ENCODE measurements at regions not wholly inside any gene's neighbourhood (a gene's known extent, or its start where the extent isn't known, plus 50 kb on each side); places are given as distances from the start of the nearest gene placed in this dataset.
"Not testable (repeated sequence)": the region's sequence is repeated elsewhere in the genome, so short reads cannot be mapped to it uniquely, and the experiment has no call there.

DNA sequence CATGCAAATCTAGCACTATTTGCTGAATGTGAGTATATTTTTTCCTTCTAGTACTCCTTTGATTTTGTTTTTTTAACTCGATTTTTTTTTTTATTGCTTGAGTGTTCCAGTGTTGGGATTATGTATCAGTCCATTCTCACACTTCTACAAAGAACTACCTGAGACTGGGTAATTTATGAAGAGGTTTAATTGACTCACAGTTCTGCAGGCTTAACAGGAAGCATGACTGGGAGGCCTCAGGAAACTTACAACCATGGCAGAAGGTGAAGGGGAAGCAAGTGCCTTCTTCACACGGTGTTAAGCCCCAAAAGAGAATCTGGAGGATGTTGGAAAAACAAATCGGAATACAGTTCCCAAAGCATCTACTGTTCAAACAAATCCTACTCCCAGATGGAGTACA, 69.1 kb downstream of the ZNF518B start:
- H3K9me3 ChIP-seq (ENCODE audit: control insufficient read depth, low read length); H3K4me1 ChIP-seq (ENCODE audit: control insufficient read depth, insufficient read depth, low read length); DNase-seq (ENCODE audit: low read depth); H3K27me3 ChIP-seq (replicated peaks; ENCODE audit: control insufficient read depth, insufficient read depth, low read length); H3K36me3 ChIP-seq (ENCODE audit: control insufficient read depth, insufficient read depth, low read length, severe bottlenecking); H3K4me3 ChIP-seq (ENCODE audit: low read length); H3K9ac ChIP-seq (ENCODE audit: low read length): not testable (repeated sequence)

DNA sequence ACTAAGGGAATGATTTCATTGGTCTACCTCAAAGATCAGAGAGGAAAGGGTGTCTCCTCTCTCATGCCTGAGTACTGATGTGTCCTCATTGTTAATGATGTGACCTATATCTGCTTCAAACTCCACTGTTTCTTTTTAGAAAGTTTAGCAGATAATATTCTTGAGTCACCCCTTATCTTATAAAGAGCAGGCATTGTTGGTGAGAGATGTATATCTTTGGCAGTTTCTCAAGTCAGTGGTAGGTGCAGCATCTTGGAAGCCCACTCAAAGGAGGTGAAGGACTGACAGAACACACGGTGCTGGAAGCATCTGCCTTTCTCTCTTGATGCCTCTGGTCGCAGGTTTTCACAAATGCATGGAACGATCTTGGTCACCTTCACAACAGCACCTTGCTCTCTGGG, 71.2 kb downstream of the ZNF518B start:
- no peak for DNase-seq (ENCODE audit: low read depth)
- no peaks in the 10 kb centered on the region for H3K4me1 ChIP-seq (ENCODE audit: control insufficient read depth, insufficient read depth, low read length)

DNA sequence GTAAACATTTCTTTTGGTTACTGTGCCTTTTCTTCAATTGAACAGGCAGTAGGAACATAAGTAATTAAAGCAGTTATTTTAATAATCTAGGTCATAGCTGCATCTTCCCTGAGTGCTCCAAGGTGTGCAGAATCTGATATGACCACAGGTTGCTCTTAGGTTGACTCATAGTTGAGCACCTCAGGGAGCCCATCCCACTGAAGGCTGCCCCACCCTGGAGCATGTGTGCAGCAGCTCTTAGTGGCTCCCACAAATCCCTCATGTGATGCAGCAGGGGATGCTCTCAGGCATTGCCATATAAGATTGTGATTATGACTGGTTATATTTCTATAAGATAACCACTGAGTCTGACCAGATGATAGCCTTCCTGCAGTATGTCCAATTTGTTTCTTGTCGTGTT, 72.3 kb downstream of the ZNF518B start:
- no peak for DNase-seq (ENCODE audit: low read depth)
- Histone ChIP-seq H3K4me1 (ENCODE audit: control insufficient read depth, insufficient read depth, low read length) (no peaks in the 10 kb centered on the region), H3K9me3 (ENCODE audit: control insufficient read depth, low read length) (no peaks in the 10 kb centered on the region), H3K9ac (ENCODE audit: low read length) (no peak overlapping the region), H3K27me3 (replicated peaks; ENCODE audit: control insufficient read depth, insufficient read depth, low read length) (peaks cover 6% of the 10 kb centered on the region), H3K4me3 (ENCODE audit: low read length) (no peak overlapping the region), H3K36me3 (ENCODE audit: control insufficient read depth, insufficient read depth, low read length, severe bottlenecking) (no peaks in the 10 kb centered on the region)

More for the DNA sequence above, 71.2 kb downstream of the ZNF518B start:
- no peak overlapping the region for H3K4me3 ChIP-seq (ENCODE audit: low read length)
- H3K27me3 ChIP-seq (replicated peaks; ENCODE audit: control insufficient read depth, insufficient read depth, low read length) = peaks cover 6% of the 10 kb centered on the region
- no peak overlapping the region for H3K9ac ChIP-seq (ENCODE audit: low read length)
- H3K36me3 ChIP-seq (ENCODE audit: control insufficient read depth, insufficient read depth, low read length, severe bottlenecking) = no peaks in the 10 kb centered on the region
- no peaks in the 10 kb centered on the region for H3K9me3 ChIP-seq (ENCODE audit: control insufficient read depth, low read length)

DNA sequence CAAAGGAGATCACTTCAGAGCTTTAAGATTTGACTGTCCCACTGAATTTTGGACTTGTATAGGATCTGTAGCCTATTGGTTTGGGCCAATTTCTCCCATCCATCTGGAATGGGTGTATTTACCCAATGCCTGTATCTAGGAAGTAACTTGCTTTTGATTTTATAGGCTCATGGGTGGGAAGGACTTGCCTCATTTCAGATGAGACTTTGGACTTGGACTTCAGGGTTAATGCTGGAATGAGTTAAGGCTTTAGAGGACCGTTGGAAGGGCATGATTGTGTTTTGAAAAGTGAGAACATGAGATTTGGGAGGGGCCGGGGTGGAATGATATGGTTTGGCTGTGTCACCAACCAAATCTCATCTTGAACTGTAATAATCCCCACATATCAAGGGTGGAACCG, 73.8 kb downstream of the ZNF518B start:
- H3K9ac ChIP-seq (ENCODE audit: low read length) = no peak overlapping the region
- H3K36me3 ChIP-seq (ENCODE audit: control insufficient read depth, insufficient read depth, low read length, severe bottlenecking) = no peaks in the 10 kb centered on the region
- peaks cover 6% of the 10 kb centered on the region for H3K27me3 ChIP-seq (replicated peaks; ENCODE audit: control insufficient read depth, insufficient read depth, low read length)
- no peak overlapping the region for H3K4me3 ChIP-seq (ENCODE audit: low read length)
- no peak for DNase-seq (ENCODE audit: low read depth)
- no peaks in the 10 kb centered on the region for H3K9me3 ChIP-seq (ENCODE audit: control insufficient read depth, low read length)
- H3K4me1 ChIP-seq (ENCODE audit: control insufficient read depth, insufficient read depth, low read length) = no peaks in the 10 kb centered on the region

DNA sequence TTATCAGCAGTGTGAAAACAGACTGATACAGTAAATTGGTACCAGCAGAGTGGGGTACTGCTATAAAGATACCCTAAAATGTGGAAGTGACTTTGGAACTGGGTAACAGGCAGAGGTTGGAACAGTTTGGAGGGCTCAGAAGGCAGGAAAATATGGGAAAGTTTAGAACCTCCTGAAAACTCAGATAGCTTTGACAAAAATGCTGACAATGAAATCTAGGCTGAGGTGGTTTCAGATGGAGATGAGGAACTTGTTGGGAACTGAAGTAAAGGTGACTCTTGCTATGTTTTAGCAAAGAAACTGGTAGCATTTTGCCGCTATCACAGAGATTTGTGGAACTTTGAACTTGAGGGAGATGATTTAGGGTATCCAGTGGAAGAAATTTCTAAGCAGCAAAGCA, 75.1 kb downstream of the ZNF518B start:
- not testable (repeated sequence) for H3K4me3 ChIP-seq (ENCODE audit: low read length); DNase-seq (ENCODE audit: low read depth); H3K36me3 ChIP-seq (ENCODE audit: control insufficient read depth, insufficient read depth, low read length, severe bottlenecking); H3K4me1 ChIP-seq (ENCODE audit: control insufficient read depth, insufficient read depth, low read length); H3K9ac ChIP-seq (ENCODE audit: low read length); H3K9me3 ChIP-seq (ENCODE audit: control insufficient read depth, low read length); H3K27me3 ChIP-seq (replicated peaks; ENCODE audit: control insufficient read depth, insufficient read depth, low read length)

DNA sequence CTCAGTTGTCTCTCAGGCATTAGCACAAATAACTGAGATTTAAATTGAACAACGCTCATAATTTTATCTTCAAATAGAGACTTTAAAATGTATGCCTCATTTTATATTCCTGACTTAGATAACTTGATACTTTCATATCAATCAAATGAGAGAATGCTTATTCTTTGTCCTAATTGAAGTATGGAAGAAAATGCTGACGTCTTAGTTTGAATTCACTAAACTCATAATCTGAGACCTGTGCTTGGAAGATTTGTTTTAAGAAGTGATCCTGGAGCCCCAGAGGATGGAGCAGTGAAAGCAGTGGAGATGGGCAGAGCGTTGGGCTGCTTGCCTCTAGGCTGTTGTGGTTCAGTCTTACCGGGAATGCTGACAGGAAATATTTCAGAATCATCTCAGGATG, 76.1 kb downstream of the ZNF518B start:
- no peak for DNase-seq (ENCODE audit: low read depth)
- H3K4me3 ChIP-seq (ENCODE audit: low read length) = no peak overlapping the region
- no peaks in the 10 kb centered on the region for H3K36me3 ChIP-seq (ENCODE audit: control insufficient read depth, insufficient read depth, low read length, severe bottlenecking)
- no peak overlapping the region for H3K9ac ChIP-seq (ENCODE audit: low read length)
- no peaks in the 10 kb centered on the region for H3K4me1 ChIP-seq (ENCODE audit: control insufficient read depth, insufficient read depth, low read length)
- no peaks in the 10 kb centered on the region for H3K9me3 ChIP-seq (ENCODE audit: control insufficient read depth, low read length)
- H3K27me3 ChIP-seq (replicated peaks; ENCODE audit: control insufficient read depth, insufficient read depth, low read length) = peaks cover 6% of the 10 kb centered on the region

DNA sequence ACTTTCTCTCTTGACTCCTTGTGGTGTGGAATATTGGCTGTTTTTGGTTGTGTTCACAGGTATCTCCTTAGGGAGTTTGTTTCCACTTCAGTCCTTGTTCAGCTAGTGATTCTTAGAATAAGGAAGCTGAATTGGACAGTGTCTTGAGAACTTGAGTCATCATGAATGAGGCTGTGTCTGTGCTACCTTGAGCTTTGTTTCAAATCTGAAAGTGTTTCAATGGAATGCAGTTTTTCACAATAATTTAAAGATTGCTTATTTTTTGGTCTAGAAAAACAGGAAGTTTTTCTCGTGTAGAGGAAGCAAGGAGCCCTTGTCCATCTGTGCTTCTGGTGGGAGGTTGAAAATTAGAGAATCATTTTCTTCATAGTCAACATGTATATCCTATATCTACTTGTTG, 76.5 kb downstream of the ZNF518B start:
- Histone ChIP-seq H3K36me3 (ENCODE audit: control insufficient read depth, insufficient read depth, low read length, severe bottlenecking) (no peaks in the 10 kb centered on the region), H3K9me3 (ENCODE audit: control insufficient read depth, low read length) (no peaks in the 10 kb centered on the region), H3K27me3 (replicated peaks; ENCODE audit: control insufficient read depth, insufficient read depth, low read length) (peaks cover 6% of the 10 kb centered on the region), H3K9ac (ENCODE audit: low read length) (no peak overlapping the region), H3K4me3 (ENCODE audit: low read length) (no peak overlapping the region), H3K4me1 (ENCODE audit: control insufficient read depth, insufficient read depth, low read length) (no peaks in the 10 kb centered on the region)
- no peak for DNase-seq (ENCODE audit: low read depth)

DNA sequence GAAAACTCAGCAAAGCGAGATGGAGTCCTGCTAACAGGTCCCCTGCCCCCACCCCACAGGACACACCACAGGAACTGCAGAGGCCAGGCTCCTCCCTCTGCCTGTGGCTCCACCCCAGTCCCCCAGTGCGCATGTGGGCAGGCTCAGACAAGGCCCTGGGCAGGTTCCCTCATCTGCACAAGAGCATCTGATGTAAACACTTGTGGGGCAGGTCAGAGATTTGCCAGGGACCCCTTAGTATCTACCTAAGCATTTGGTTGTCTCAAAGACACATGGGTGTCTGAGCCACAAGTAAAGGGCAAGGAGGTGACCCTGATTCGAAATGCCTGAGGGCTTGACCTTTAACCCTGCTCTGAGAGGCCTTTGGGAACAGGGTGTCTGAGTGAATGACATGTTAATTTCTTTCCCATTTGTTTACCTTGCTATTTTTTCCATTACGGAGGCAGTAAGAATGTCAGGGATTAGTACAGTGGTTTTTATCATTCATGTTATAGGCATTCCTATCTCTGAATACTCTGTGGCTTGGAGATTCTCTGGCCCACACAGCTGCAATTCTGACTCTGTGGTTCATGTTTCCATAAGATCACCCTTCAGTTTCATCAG, 85.3 kb downstream of the ZNF518B start:
- peak; percentile 1 for DNase-seq (ENCODE audit: low read depth)
- Histone ChIP-seq H3K9me3 (ENCODE audit: control insufficient read depth, low read length) (no peaks in the 10 kb centered on the region), H3K36me3 (ENCODE audit: control insufficient read depth, insufficient read depth, low read length, severe bottlenecking) (no peaks in the 10 kb centered on the region), H3K4me3 (ENCODE audit: low read length) (no peak overlapping the region), H3K9ac (ENCODE audit: low read length) (no peak overlapping the region), H3K4me1 (ENCODE audit: control insufficient read depth, insufficient read depth, low read length) (no peaks in the 10 kb centered on the region), H3K27me3 (replicated peaks; ENCODE audit: control insufficient read depth, insufficient read depth, low read length) (no peaks in the 10 kb centered on the region)

DNA sequence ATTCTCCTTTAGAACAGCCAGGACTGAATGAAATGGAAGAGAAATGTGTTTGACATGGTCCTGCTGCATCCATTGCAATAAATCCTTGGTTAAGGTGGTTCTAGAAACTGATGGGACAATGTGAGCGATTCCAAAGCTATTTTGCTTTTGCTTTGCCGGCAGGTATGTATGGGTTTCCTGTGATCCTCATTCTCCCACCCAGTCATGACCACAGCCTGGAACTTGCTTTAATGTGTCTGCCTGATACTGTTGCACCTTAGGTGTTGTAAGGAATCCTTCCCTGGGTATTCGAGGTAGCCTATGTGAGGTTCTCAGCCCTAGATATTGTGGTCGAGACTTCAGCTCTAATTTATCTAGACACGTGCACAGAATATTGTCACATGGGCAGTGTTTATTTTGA, 86.1 kb downstream of the ZNF518B start:
- Histone ChIP-seq H3K36me3 (ENCODE audit: control insufficient read depth, insufficient read depth, low read length, severe bottlenecking) (no peaks in the 10 kb centered on the region), H3K27me3 (replicated peaks; ENCODE audit: control insufficient read depth, insufficient read depth, low read length) (peaks cover 3% of the 10 kb centered on the region), H3K9me3 (ENCODE audit: control insufficient read depth, low read length) (no peaks in the 10 kb centered on the region), H3K4me1 (ENCODE audit: control insufficient read depth, insufficient read depth, low read length) (no peaks in the 10 kb centered on the region), H3K4me3 (ENCODE audit: low read length) (no peak overlapping the region), H3K9ac (ENCODE audit: low read length) (no peak overlapping the region)
- DNase-seq (ENCODE audit: low read depth) = no peak

DNA sequence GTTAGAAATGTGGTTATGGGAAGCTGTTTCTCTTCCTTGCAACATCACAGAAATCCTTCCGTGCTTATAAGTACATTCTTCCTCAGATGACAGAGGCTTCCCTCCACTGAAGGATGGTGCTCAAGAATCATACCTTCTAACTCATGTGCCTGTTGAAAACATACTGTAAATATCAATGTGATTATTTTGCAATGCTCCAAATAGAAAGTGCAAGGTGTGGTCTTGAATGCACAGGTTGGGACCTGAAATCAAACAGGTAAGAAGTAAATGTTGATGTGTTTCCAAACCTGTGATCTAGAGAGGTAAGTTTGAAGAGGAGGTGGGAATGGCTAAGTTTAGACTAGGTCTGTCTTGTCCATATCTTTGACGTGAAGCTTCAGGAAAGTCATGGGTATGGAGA, 87.7 kb downstream of the ZNF518B start:
- Histone ChIP-seq H3K9me3 (ENCODE audit: control insufficient read depth, low read length) (no peaks in the 10 kb centered on the region), H3K4me3 (ENCODE audit: low read length) (no peak overlapping the region), H3K9ac (ENCODE audit: low read length) (no peak overlapping the region), H3K27me3 (replicated peaks; ENCODE audit: control insufficient read depth, insufficient read depth, low read length) (peaks cover 7% of the 10 kb centered on the region), H3K4me1 (ENCODE audit: control insufficient read depth, insufficient read depth, low read length) (no peaks in the 10 kb centered on the region), H3K36me3 (ENCODE audit: control insufficient read depth, insufficient read depth, low read length, severe bottlenecking) (no peaks in the 10 kb centered on the region)
- no peak for DNase-seq (ENCODE audit: low read depth)

DNA sequence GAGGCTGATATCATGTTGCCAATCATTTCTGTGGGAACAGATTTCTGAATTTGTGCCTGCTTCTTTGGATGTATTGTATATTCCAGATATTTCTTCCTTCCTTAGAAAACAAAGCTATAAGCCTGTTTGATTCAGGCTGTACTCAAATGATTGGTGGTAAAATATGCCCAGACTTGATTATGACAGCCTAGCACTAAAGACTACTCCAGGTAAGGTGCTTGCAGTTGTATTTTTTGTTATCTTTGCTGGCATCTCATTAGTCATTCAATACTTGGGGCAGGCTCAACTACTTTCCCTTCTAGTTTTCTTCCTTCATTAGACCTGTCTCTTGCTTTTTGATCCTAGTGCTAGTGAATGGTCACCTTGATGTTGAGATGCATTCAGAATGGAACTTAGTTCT, 90.6 kb downstream of the ZNF518B start:
- no peak for DNase-seq (ENCODE audit: low read depth)
- no peak overlapping the region for H3K4me3 ChIP-seq (ENCODE audit: low read length)
- H3K36me3 ChIP-seq (ENCODE audit: control insufficient read depth, insufficient read depth, low read length, severe bottlenecking) = no peaks in the 10 kb centered on the region

DNA sequence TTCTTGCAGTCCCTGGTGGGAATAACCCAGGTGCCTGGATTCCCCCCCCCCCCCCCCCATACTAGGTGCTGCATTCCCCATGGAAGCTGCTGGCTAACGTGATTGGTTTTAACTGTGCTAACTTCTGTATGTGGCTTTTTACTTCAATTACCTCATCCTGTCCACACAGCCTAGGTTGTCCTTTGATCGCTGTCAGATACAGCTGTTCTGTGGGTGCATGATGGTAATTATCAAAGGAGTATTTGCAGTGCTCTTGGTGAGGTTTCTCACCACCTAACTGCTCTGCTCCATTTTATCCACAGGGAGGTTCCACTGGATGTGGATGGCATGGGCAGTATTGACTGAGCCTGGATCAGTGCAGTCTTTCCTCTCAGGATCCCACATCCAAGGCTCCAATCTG, 93.0 kb downstream of the ZNF518B start:
- Histone ChIP-seq H3K9me3 (ENCODE audit: control insufficient read depth, low read length) (no peaks in the 10 kb centered on the region), H3K4me3 (ENCODE audit: low read length) (no peak overlapping the region), H3K36me3 (ENCODE audit: control insufficient read depth, insufficient read depth, low read length, severe bottlenecking) (no peaks in the 10 kb centered on the region), H3K9ac (ENCODE audit: low read length) (no peak overlapping the region), H3K4me1 (ENCODE audit: control insufficient read depth, insufficient read depth, low read length) (no peaks in the 10 kb centered on the region), H3K27me3 (replicated peaks; ENCODE audit: control insufficient read depth, insufficient read depth, low read length) (peaks cover 7% of the 10 kb centered on the region)
- DNase-seq (ENCODE audit: low read depth) = no peak

More for the DNA sequence above, 90.6 kb downstream of the ZNF518B start:
- Histone ChIP-seq H3K9ac (ENCODE audit: low read length) (no peak overlapping the region), H3K4me1 (ENCODE audit: control insufficient read depth, insufficient read depth, low read length) (no peaks in the 10 kb centered on the region), H3K9me3 (ENCODE audit: control insufficient read depth, low read length) (no peaks in the 10 kb centered on the region), H3K27me3 (replicated peaks; ENCODE audit: control insufficient read depth, insufficient read depth, low read length) (peaks cover 7% of the 10 kb centered on the region)

All from adipocyte (in vitro differentiated cells).